Lower leg skin (tissue), 3 donors: ENCODE measurements at regions not wholly inside any gene's neighbourhood (a gene's known extent, or its start where the extent isn't known, plus 50 kb on each side); places are given as distances from the start of the nearest gene placed in this dataset.

Experiments
- POLR2A ChIP-seq, 2 donors: fragments of 450-650 bp; IDR thresholded peaks; one replicate each; pipeline ENCODE4 v1.6.1; 2016 to 2017; ENCODE audit warnings: antibody characterized with exemption in 2 of 2, mild to moderate bottlenecking in 1 of 2, moderate library complexity in 1 of 2
- TF ChIP-seq, protein P1 (sequence below), 3 donors: fragments of 450-650 bp; IDR thresholded peaks; one replicate each; pipeline ENCODE4 v1.5.1; 2016; ENCODE audit warnings: antibody characterized with exemption in 3 of 3, mild to moderate bottlenecking in 3 of 3, moderate library complexity in 2 of 3

- no peak for TF ChIP-seq POLR2A (IDR thresholded peaks at IDR 0.05)
- TF ChIP-seq, protein P1, sequence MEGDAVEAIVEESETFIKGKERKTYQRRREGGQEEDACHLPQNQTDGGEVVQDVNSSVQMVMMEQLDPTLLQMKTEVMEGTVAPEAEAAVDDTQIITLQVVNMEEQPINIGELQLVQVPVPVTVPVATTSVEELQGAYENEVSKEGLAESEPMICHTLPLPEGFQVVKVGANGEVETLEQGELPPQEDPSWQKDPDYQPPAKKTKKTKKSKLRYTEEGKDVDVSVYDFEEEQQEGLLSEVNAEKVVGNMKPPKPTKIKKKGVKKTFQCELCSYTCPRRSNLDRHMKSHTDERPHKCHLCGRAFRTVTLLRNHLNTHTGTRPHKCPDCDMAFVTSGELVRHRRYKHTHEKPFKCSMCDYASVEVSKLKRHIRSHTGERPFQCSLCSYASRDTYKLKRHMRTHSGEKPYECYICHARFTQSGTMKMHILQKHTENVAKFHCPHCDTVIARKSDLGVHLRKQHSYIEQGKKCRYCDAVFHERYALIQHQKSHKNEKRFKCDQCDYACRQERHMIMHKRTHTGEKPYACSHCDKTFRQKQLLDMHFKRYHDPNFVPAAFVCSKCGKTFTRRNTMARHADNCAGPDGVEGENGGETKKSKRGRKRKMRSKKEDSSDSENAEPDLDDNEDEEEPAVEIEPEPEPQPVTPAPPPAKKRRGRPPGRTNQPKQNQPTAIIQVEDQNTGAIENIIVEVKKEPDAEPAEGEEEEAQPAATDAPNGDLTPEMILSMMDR (IDR thresholded peaks at IDR 0.05) = no peak
Observed at GRCh38 chr5:53263151-53263550, 153.6 kb upstream of the MOCS2 start.
